ENCODE measurements at regions not wholly inside any gene's neighbourhood (a gene's known extent, or its start where the extent isn't known, plus 50 kb on each side); places are given as distances from the start of the nearest gene placed in this dataset.

GRCh38 chr14:95442016-95442632, 74.3 kb downstream of the SYNE3 start:
- TF ChIP-seq POLR2A (IDR thresholded peaks at IDR 0.05) (no peak), CTCF (IDR thresholded peaks at IDR 0.05) (no peak)
- no peak for DNase-seq

DNA sequence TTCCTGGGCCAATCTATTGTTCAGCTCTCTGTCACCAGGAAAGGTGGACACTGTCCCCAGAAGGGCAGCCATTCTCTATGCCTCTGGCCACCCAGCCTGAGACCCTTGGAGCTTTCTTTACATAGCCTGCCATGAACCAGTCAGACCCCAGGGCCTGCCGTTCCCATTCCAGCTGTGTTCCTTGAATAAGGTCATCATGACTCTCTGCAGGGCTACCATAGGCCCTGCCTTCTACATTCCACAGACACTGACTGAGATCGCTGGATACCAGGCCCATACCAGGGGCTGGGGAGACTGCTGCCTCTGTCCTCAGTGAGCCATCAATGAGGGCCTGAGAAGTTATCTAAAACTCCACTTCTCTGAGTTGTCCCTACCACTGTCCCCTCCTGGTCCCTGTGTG, 75.5 kb downstream of the SYNE3 start:
- H3K4me3 ChIP-seq = no peak overlapping the region
- no peaks in the 10 kb centered on the region for H3K4me1 ChIP-seq
- no peaks in the 10 kb centered on the region for H3K27me3 ChIP-seq
- TF ChIP-seq CTCF (IDR thresholded peaks at IDR 0.05) (no peak), POLR2A (IDR thresholded peaks at IDR 0.05) (no peak)
- no peak for DNase-seq
- no peaks in the 10 kb centered on the region for H3K36me3 ChIP-seq
- no peaks in the 10 kb centered on the region for H3K9me3 ChIP-seq
- intact Hi-C loops (cut with DNase I; ENCODE audit: low total_unique reads) = loop anchor here (5.0 kb wide), 1 partner anchor 86 kb away; no protein-coding TSS in a partner anchor
- H3K27ac ChIP-seq = no peak overlapping the region

More at GRCh38 chr14:95442016-95442632, 74.3 kb downstream of the SYNE3 start:
- no peaks in the 10 kb centered on the region for H3K4me1 ChIP-seq
- peak overlapping the region in 1 of 2 donors; percentile 32 for H3K27ac ChIP-seq
- no peaks in the 10 kb centered on the region for H3K36me3 ChIP-seq
- no peak overlapping the region for H3K4me3 ChIP-seq
- no peaks in the 10 kb centered on the region for H3K9me3 ChIP-seq
- no peaks in the 10 kb centered on the region for H3K27me3 ChIP-seq
- intact Hi-C loops (cut with DNase I; ENCODE audit: low total_unique reads) = loop anchor here (5.0 kb wide), 1 partner anchor 85 kb away; no protein-coding TSS in a partner anchor

DNA sequence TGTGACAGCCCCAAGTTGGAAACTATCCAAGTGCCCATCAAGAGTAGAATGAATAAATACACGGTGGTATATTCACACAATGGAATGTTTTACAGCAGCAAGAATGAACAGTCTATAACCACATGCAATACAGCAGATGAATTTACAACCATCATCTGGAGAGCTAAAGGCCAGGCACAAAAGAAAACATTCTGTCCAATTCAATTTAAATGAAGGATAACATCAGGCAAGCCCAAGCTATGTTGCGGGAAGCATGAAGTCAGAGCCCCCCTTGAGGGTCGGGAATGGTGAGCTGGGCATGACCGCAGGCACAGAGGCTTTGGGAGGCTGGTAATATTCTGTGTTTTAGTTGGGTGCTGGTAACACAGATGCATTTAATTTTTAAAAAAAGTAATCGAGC, 76.0 kb downstream of the SYNE3 start:
- Histone ChIP-seq H3K27ac (no peak overlapping the region), H3K4me3 (no peak overlapping the region), H3K4me1 (no peaks in the 10 kb centered on the region), H3K36me3 (no peaks in the 10 kb centered on the region), H3K27me3 (no peaks in the 10 kb centered on the region), H3K9me3 (no peaks in the 10 kb centered on the region)
- intact Hi-C loops (cut with DNase I; ENCODE audit: low total_unique reads) = loop anchor here (5.0 kb wide), 1 partner anchor 87 kb away; no protein-coding TSS in a partner anchor
- no peak for TF ChIP-seq POLR2A (IDR thresholded peaks at IDR 0.05)
- DNase-seq = no peak

DNA sequence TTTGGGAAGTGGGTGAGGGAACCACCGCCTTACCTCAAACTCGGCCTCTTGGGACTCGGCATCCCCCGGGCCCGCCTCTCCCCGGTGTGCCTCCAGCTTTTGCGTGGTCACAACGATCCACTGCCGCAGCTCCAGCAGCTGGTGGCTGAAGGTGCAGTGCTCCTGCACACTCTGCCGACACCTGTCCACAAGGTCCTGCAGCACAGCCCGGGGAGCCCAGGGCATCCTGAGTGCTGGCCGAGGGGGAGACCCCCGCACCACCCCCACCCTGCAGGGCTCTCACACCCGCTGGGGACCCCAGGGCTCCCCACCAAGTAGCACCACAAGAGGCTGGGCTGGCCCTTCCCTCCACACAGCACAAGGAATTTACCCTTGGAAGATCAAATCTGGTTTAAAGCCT, 76.6 kb downstream of the SYNE3 start:
- no peak overlapping the region for H3K27ac ChIP-seq
- DNase-seq = no peak
- intact Hi-C loops (cut with DNase I; ENCODE audit: low total_unique reads) = loop anchor here (5.0 kb wide), 1 partner anchor 87 kb away; no protein-coding TSS in a partner anchor

GRCh38 chr14:95437715-95438114, 78.7 kb downstream of the SYNE3 start:
- H3K27me3 ChIP-seq = no peaks in the 10 kb centered on the region
- DNase-seq = no peak
- no peak overlapping the region for H3K4me3 ChIP-seq
- intact Hi-C loops (cut with DNase I; ENCODE audit: low total_unique reads) = no loop called here
- TF ChIP-seq POLR2A (IDR thresholded peaks at IDR 0.05) (no peak), CTCF (IDR thresholded peaks at IDR 0.05) (no peak)
- H3K4me1 ChIP-seq = no peaks in the 10 kb centered on the region
- no peaks in the 10 kb centered on the region for H3K36me3 ChIP-seq
- H3K27ac ChIP-seq = no peak overlapping the region
- no peaks in the 10 kb centered on the region for H3K9me3 ChIP-seq

More for the DNA sequence above, 76.6 kb downstream of the SYNE3 start:
- Histone ChIP-seq H3K27me3 (no peaks in the 10 kb centered on the region), H3K9me3 (no peaks in the 10 kb centered on the region), H3K36me3 (no peaks in the 10 kb centered on the region), H3K4me3 (no peak overlapping the region), H3K4me1 (no peaks in the 10 kb centered on the region)
- TF ChIP-seq POLR2A (IDR thresholded peaks at IDR 0.05) (no peak), CTCF (IDR thresholded peaks at IDR 0.05) (no peak)

All from uterus (tissue), 3 donors.